ENCODE measurements at regions not wholly inside any gene's neighbourhood (a gene's known extent, or its start where the extent isn't known, plus 50 kb on each side); places are given as distances from the start of the nearest gene placed in this dataset.

GRCh38 chr12:78331181-78331580 lies 500.5 kb downstream of the NAV3 start:
- DNase-seq (ENCODE audit: low read depth), result no peak
- no peak overlapping the region for H3K4me3 ChIP-seq (ENCODE audit: low read length)
- TF ChIP-seq CTCF (IDR thresholded peaks at IDR 0.05; ENCODE audit: insufficient read depth, low read depth, low read length, missing control alignments), result no peak

GRCh38 chr12:78331753-78332152 lies 501.1 kb downstream of the NAV3 start:
- H3K4me3 ChIP-seq (ENCODE audit: low read length), result no peak overlapping the region
- DNase-seq (ENCODE audit: low read depth), result no peak
- no peak for TF ChIP-seq CTCF (IDR thresholded peaks at IDR 0.05; ENCODE audit: insufficient read depth, low read depth, low read length, missing control alignments)

- no peak overlapping the region for H3K4me3 ChIP-seq (ENCODE audit: low read length)
- DNase-seq (ENCODE audit: low read depth), result no peak
- TF ChIP-seq CTCF (IDR thresholded peaks at IDR 0.05; ENCODE audit: insufficient read depth, low read depth, low read length, missing control alignments), result no peak
Measured at GRCh38 chr12:78338054-78338785, 507.5 kb downstream of the NAV3 start.

GRCh38 chr12:78340406-78340805 lies 509.7 kb downstream of the NAV3 start:
- H3K4me3 ChIP-seq (ENCODE audit: low read length), result no peak overlapping the region
- TF ChIP-seq CTCF (IDR thresholded peaks at IDR 0.05; ENCODE audit: insufficient read depth, low read depth, low read length, missing control alignments), result no peak
- DNase-seq (ENCODE audit: low read depth), result peak; percentile 63

- no peak for TF ChIP-seq CTCF (IDR thresholded peaks at IDR 0.05; ENCODE audit: insufficient read depth, low read depth, low read length, missing control alignments)
- DNase-seq (ENCODE audit: low read depth), result peak; percentile 26
- H3K4me3 ChIP-seq (ENCODE audit: low read length), result no peak overlapping the region
Measured at GRCh38 chr12:78343657-78344056, 513.0 kb downstream of the NAV3 start.

GRCh38 chr12:78359520-78359919 lies 505.1 kb upstream of the SYT1 start:
- DNase-seq (ENCODE audit: low read depth), result peak; percentile 4
- TF ChIP-seq CTCF (IDR thresholded peaks at IDR 0.05; ENCODE audit: insufficient read depth, low read depth, low read length, missing control alignments), result no peak
- H3K4me3 ChIP-seq (ENCODE audit: low read length), result no peak overlapping the region

- H3K4me3 ChIP-seq (ENCODE audit: low read length), result no peak overlapping the region
- no peak for TF ChIP-seq CTCF (IDR thresholded peaks at IDR 0.05; ENCODE audit: insufficient read depth, low read depth, low read length, missing control alignments)
- DNase-seq (ENCODE audit: low read depth), result no peak
Measured at GRCh38 chr12:78361683-78362082, 502.9 kb upstream of the SYT1 start.

All from epithelial cell of esophagus (primary cell).